ENCODE measurements at regions not wholly inside any gene's neighbourhood (a gene's known extent, or its start where the extent isn't known, plus 50 kb on each side); places are given as distances from the start of the nearest gene placed in this dataset.

- Histone ChIP-seq H3K9me3 (no peaks in the 10 kb centered on the region), H3K27me3 (no peaks in the 10 kb centered on the region), H3K36me3 (no peaks in the 10 kb centered on the region), H3K27ac (no peak overlapping the region), H3K4me3 (no peak overlapping the region), H3K4me1 (no peaks in the 10 kb centered on the region)
- TF ChIP-seq CTCF (IDR thresholded peaks at IDR 0.05), result no peak
- no peak for ATAC-seq
- DNase-seq, result no peak
- intact Hi-C loops (cut with DNase I), result no loop called here
Observed at GRCh38 chr1:229857585-229857984, 209.5 kb upstream of the GALNT2 start.

- no peak overlapping the region for H3K4me3 ChIP-seq
- no peak for ATAC-seq
Observed at GRCh38 chr1:229859026-229859425, 208.0 kb upstream of the GALNT2 start.

GRCh38 chr1:229860926-229861325, 206.1 kb upstream of the GALNT2 start:
- ATAC-seq (no peak), DNase-seq (no peak)
- TF ChIP-seq CTCF (IDR thresholded peaks at IDR 0.05), result no peak
- no peak overlapping the region for H3K27ac ChIP-seq
- no peaks in the 10 kb centered on the region for H3K9me3 ChIP-seq
- intact Hi-C loops (cut with DNase I), result no loop called here
- H3K4me3 ChIP-seq, result no peak overlapping the region
- H3K27me3 ChIP-seq, result no peaks in the 10 kb centered on the region
- no peaks in the 10 kb centered on the region for H3K36me3 ChIP-seq
- H3K4me1 ChIP-seq, result no peaks in the 10 kb centered on the region

More at GRCh38 chr1:229859026-229859425, 208.0 kb upstream of the GALNT2 start:
- Histone ChIP-seq H3K27ac (no peak overlapping the region), H3K27me3 (no peaks in the 10 kb centered on the region), H3K4me1 (no peaks in the 10 kb centered on the region), H3K36me3 (no peaks in the 10 kb centered on the region), H3K9me3 (no peaks in the 10 kb centered on the region)
- no peak for TF ChIP-seq CTCF (IDR thresholded peaks at IDR 0.05)
- no peak for DNase-seq
- intact Hi-C loops (cut with DNase I), result no loop called here

GRCh38 chr1:229862017-229862774, 204.8 kb upstream of the GALNT2 start:
- intact Hi-C loops (cut with DNase I), result no loop called here
- TF ChIP-seq CTCF (IDR thresholded peaks at IDR 0.05), result no peak
- Histone ChIP-seq H3K4me3 (no peak overlapping the region), H3K27me3 (no peaks in the 10 kb centered on the region), H3K36me3 (no peaks in the 10 kb centered on the region), H3K4me1 (no peaks in the 10 kb centered on the region), H3K9me3 (no peaks in the 10 kb centered on the region), H3K27ac (no peak overlapping the region)
- no peak for ATAC-seq
- DNase-seq, result no peak

GRCh38 chr1:229863651-229864545, 203.1 kb upstream of the GALNT2 start:
- no peak for TF ChIP-seq CTCF (IDR thresholded peaks at IDR 0.05)
- H3K36me3 ChIP-seq, result no peaks in the 10 kb centered on the region
- H3K27ac ChIP-seq, result no peak overlapping the region
- no peak overlapping the region for H3K4me3 ChIP-seq
- ATAC-seq, result peak; percentile 21
- H3K4me1 ChIP-seq, result no peaks in the 10 kb centered on the region
- DNase-seq, result no peak
- no peaks in the 10 kb centered on the region for H3K27me3 ChIP-seq
- intact Hi-C loops (cut with DNase I), result no loop called here
- H3K9me3 ChIP-seq, result no peaks in the 10 kb centered on the region
